Breast epithelium (tissue), 4 donors: ENCODE measurements at regions not wholly inside any gene's neighbourhood (a gene's known extent, or its start where the extent isn't known, plus 50 kb on each side); places are given as distances from the start of the nearest gene placed in this dataset.

Experiments
- DNase-seq, 2 donors: peaks; one replicate each; pipeline ENCODE4 v3.0.0-alpha.2; 2019; ENCODE audit warnings: low spot score in 2 of 2
- H3K27ac ChIP-seq, 2 donors: fragments of 200-600 bp; sonication (generic) in 1 of 2; one replicate each; pipeline ENCODE4 v1.5.1; 2016 to 2019; ENCODE audit warnings: mild to moderate bottlenecking in 1 of 2
- H3K27me3 ChIP-seq, 2 donors: fragments of 200-600 bp; sonication (generic) in 1 of 2; one replicate each; pipeline versions ENCODE4 v1.5.1 to v1.6.0; 2017 to 2019; ENCODE audit warnings: control low read depth in 1 of 2, mild to moderate bottlenecking in 1 of 2
- H3K36me3 ChIP-seq: fragments of 200-600 bp; one replicate; pipeline ENCODE4 v1.5.1; 2019
- H3K4me1 ChIP-seq, 2 donors: fragments of 200-600 bp; sonication (generic); one replicate each; pipeline ENCODE4 v1.5.1; 2016 to 2019; ENCODE audit warnings: control low read depth in 1 of 2
- H3K4me3 ChIP-seq, 3 donors: fragments of 200-600 bp; sonication (generic); 1 replicate in 2 of 3; 2 replicates in 1 of 3; pipeline ENCODE4 v1.5.1; 2016 to 2019; ENCODE audit warnings: mild to moderate bottlenecking in 3 of 3, moderate library complexity in 2 of 3
- H3K9me3 ChIP-seq, 2 donors: fragments of 200-600 bp; sonication (generic) in 1 of 2; one replicate each; pipeline ENCODE4 v1.5.1; 2016 to 2019; ENCODE audit warnings: control low read depth in 1 of 2
- POLR2A ChIP-seq: fragments of 450-650 bp; IDR thresholded peaks from one replicate; pipeline ENCODE4 v1.6.1; 2016; ENCODE audit warnings: antibody characterized with exemption, mild to moderate bottlenecking, moderate library complexity
- POLR2AphosphoS5 ChIP-seq, 3 donors: sonication (generic); formaldehyde crosslinking; IDR thresholded peaks; one replicate each; pipeline ENCODE4 v1.6.1; 2017; ENCODE audit warnings: antibody characterized with exemption in 3 of 3
- intact Hi-C: fragments of 100-400 bp; cut with DNase I; formaldehyde crosslinking; loops from one replicate; pipeline ENCODE4 v1.15.1; 2023; ENCODE audit warnings: low total_unique reads
- TF ChIP-seq, protein P1 (sequence below), 3 donors: fragments of 450-650 bp; IDR thresholded peaks; one replicate each; pipeline ENCODE4 v1.5.1; 2016 to 2017; ENCODE audit warnings: antibody characterized with exemption in 3 of 3, mild to moderate bottlenecking in 3 of 3, moderate library complexity in 3 of 3

DNA sequence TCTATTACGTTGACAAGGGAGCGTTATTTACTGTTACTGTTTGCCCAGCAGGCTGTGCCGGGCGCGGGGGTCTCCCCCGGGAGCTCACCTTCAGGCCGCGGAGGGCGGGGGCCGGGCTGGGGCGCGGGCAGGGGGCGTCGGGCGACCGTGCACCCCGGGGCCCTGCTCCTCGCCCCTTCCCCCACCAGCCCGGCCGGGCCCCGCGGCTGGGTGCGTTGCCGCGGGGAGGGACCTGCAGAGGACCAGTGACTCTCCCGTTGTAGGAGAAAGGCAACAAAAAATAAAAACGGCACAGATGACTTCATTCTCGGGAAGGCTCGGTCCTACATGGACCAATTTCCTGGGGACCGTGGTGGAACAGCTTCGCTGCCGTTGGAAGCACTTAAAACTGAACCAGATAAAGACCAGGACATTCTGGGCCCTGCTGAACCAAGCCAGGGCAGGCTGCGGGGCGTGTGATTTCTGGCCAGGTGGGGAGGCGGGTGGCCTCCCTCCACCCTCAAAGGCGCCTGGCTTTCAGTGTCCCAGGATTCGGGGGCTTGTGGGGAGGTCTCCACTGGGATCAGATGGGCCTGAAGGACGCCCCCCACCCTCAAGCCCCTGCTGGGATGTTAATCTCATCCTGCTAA lies 57.4 kb downstream of the IGLL1 start:
- TF ChIP-seq POLR2AphosphoS5 (IDR thresholded peaks at IDR 0.05), result no peak
- TF ChIP-seq, protein P1, sequence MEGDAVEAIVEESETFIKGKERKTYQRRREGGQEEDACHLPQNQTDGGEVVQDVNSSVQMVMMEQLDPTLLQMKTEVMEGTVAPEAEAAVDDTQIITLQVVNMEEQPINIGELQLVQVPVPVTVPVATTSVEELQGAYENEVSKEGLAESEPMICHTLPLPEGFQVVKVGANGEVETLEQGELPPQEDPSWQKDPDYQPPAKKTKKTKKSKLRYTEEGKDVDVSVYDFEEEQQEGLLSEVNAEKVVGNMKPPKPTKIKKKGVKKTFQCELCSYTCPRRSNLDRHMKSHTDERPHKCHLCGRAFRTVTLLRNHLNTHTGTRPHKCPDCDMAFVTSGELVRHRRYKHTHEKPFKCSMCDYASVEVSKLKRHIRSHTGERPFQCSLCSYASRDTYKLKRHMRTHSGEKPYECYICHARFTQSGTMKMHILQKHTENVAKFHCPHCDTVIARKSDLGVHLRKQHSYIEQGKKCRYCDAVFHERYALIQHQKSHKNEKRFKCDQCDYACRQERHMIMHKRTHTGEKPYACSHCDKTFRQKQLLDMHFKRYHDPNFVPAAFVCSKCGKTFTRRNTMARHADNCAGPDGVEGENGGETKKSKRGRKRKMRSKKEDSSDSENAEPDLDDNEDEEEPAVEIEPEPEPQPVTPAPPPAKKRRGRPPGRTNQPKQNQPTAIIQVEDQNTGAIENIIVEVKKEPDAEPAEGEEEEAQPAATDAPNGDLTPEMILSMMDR (IDR thresholded peaks at IDR 0.05), result no peak
- no peak for TF ChIP-seq POLR2A
- DNase-seq, result no peak
- Histone ChIP-seq H3K36me3 (no peaks in the 10 kb centered on the region), H3K27me3 (no peaks in the 10 kb centered on the region), H3K27ac (peak overlapping the region; percentile 96 to 97), H3K4me1 (peaks cover 0 to 16% of the 10 kb centered on the region in 2 donors), H3K4me3 (peak overlapping the region; percentile 26 to 70 (median 50)), H3K9me3 (no peaks in the 10 kb centered on the region)
- intact Hi-C loops, result loop anchor here (10.0 kb wide), 1 partner anchor 322 kb away; no protein-coding TSS in a partner anchor

DNA sequence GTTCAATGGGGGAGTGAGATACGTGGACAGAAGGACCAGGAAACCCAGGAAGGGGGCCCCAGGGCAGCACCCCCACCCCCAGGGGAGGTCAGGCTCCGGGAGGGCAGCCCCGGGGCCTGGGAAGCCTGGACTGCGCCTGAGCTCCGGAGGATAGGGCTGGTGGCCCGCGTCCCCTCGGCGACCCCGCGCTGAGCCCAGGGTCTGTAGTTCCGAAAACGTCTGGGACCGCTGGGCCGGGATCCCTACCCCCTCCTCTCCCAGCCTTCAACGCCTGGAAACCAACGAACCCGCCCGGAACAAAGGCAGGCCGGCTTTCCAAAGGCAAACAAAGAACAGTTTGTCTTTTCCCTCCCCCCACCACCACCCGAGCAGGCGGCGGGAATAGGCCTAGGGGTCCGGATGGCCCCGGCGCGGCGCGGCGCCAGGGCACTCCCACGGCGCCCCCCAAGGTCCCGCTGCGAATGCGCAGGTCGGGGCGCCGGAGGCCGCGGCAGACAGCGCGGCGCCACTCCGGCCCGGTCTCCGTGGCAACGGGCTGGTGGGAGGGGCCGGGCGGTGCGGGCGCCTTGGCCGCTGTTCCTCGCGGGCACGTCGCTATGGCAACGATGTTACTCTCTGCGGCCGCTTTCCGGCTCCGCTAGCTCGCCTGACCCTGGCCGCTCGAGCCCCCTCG lies 58.5 kb downstream of the IGLL1 start:
- peak overlapping the region; percentile 39 to 70 (median 50) for H3K4me3 ChIP-seq
- peak; percentile 91 to 94 for DNase-seq
- H3K27ac ChIP-seq, result peak overlapping the region; percentile 96 to 97
- intact Hi-C loops, result loop anchor here (10.0 kb wide), 1 partner anchor 323 kb away; no protein-coding TSS in a partner anchor
- TF ChIP-seq POLR2A (no peak), POLR2AphosphoS5 (IDR thresholded peaks at IDR 0.05) (peak in 2 of 3 donors; percentile 25 to 56)
- TF ChIP-seq, protein P1 (IDR thresholded peaks at IDR 0.05), result no peak
- no peaks in the 10 kb centered on the region for H3K36me3 ChIP-seq
- H3K27me3 ChIP-seq, result no peaks in the 10 kb centered on the region
- peaks cover 0 to 16% of the 10 kb centered on the region in 2 donors for H3K4me1 ChIP-seq
- H3K9me3 ChIP-seq, result no peaks in the 10 kb centered on the region

GRCh38 chr22:23520863-23521440 lies 59.1 kb downstream of the IGLL1 start:
- H3K4me1 ChIP-seq, result peaks cover 0 to 16% of the 10 kb centered on the region in 2 donors
- intact Hi-C loops, result loop anchor here (10.0 kb wide), 1 partner anchor 324 kb away; no protein-coding TSS in a partner anchor
- no peaks in the 10 kb centered on the region for H3K9me3 ChIP-seq
- TF ChIP-seq POLR2A, result no peak
- H3K27me3 ChIP-seq, result no peaks in the 10 kb centered on the region
- no peaks in the 10 kb centered on the region for H3K36me3 ChIP-seq
- peak overlapping the region; percentile 96 to 97 for H3K27ac ChIP-seq
- H3K4me3 ChIP-seq, result peak overlapping the region; percentile 39 to 70 (median 50)
- peak in 1 of 2 donors; percentile 34 for DNase-seq

- intact Hi-C loops, result loop anchor here (10.0 kb wide), 2 partner anchors 325 to 485 kb away; no protein-coding TSS in a partner anchor
- H3K9me3 ChIP-seq, result no peaks in the 10 kb centered on the region
- H3K4me3 ChIP-seq, result no peak overlapping the region
- no peak for DNase-seq
- peaks cover 0 to 16% of the 10 kb centered on the region in 2 donors for H3K4me1 ChIP-seq
- H3K27me3 ChIP-seq, result no peaks in the 10 kb centered on the region
- H3K27ac ChIP-seq, result peak overlapping the region in 1 of 2 donors; percentile 97
- H3K36me3 ChIP-seq, result no peaks in the 10 kb centered on the region
- TF ChIP-seq, protein P1 (IDR thresholded peaks at IDR 0.05), result no peak
Observed at GRCh38 chr22:23519442-23520157, 60.5 kb downstream of the IGLL1 start.

DNA sequence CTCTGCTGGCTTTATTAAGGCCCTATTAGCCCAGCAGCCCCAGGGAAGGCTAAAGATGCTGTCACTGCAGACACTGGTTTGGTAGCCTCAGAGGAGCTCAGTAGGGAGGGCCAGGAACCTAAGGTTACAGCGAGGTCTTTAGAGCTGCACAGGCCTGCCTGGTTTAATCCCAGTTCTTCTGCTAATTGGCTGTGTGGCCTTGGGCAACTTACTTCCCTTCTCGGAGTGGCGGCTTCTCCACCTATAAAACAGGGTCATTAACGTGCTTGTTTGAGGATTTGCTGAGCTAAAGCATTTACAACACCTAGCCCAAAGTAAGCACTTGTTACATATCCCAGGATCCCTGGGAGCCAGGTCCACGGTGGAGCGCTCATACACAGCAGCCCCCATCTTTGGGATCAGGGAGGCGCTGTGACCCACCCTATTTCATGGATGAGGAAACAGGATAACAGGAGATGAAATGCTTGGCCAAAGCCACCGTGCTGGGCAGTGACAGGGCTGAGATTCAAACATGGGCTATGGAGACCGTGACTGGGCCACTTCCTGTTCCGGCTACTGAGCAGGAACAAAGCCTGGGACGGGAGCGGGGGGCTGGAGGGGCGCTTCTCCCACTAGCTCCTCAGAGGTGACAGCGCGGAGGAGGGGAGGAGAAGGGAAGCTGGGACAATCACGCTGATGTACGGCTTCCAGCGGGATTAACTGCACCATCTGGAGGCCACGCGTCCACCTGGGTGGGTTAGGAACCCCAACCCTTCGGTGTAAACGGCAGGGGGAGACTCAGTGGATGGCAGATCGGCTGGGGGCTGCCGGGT lies 61.5 kb downstream of the IGLL1 start:
- H3K9me3 ChIP-seq, result no peaks in the 10 kb centered on the region
- H3K27me3 ChIP-seq, result no peaks in the 10 kb centered on the region
- no peak overlapping the region for H3K27ac ChIP-seq
- peaks cover 0 to 16% of the 10 kb centered on the region in 2 donors for H3K4me1 ChIP-seq
- no peak overlapping the region for H3K4me3 ChIP-seq
- no peaks in the 10 kb centered on the region for H3K36me3 ChIP-seq
- no peak for DNase-seq
- no peak for TF ChIP-seq POLR2A
- no peak for TF ChIP-seq POLR2AphosphoS5 (IDR thresholded peaks at IDR 0.05)
- intact Hi-C loops, result loop anchor here (10.0 kb wide), 1 partner anchor 484 kb away; no protein-coding TSS in a partner anchor
